ENCODE measurements at regions not wholly inside any gene's neighbourhood (a gene's known extent, or its start where the extent isn't known, plus 50 kb on each side); places are given as distances from the start of the nearest gene placed in this dataset.

DNA sequence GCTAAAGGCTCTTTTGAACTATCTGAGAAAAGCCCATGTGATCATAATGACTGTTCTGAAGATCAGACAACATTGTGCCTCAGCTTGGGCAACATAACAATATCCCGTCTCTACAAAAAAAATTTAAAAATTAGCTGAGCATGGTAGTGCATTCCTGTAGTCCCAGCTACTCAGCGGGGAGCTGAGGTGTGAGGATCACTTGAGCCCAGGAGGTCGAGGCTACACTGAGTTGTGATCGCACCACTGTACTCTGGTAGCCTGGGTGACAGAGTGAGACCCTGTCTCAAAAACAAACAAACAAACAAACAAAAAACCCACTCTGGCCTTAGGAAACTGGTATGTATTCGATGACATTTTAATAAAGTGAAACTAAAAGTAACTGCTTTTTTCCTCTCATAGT is 1526.8 kb upstream of the TENM4 start:
- H3K27me3 Mint-ChIP-seq (ENCODE audit: low read depth) = no peaks in the 10 kb centered on the region
- H3K36me3 Mint-ChIP-seq (ENCODE audit: low read depth) = no peaks in the 10 kb centered on the region
- ATAC-seq (no peak), DNase-seq (no peak)
- CTCF ChIA-PET = no interaction called here
- H3K9me3 Mint-ChIP-seq (ENCODE audit: insufficient read depth) = peaks cover 9% of the 10 kb centered on the region
- H3K27ac Mint-ChIP-seq = no peak overlapping the region
- no peaks in the 10 kb centered on the region for H3K4me1 Mint-ChIP-seq (ENCODE audit: low read depth)
- POLR2A ChIA-PET = no interaction called here
- no peak overlapping the region for H3K4me3 Mint-ChIP-seq

DNA sequence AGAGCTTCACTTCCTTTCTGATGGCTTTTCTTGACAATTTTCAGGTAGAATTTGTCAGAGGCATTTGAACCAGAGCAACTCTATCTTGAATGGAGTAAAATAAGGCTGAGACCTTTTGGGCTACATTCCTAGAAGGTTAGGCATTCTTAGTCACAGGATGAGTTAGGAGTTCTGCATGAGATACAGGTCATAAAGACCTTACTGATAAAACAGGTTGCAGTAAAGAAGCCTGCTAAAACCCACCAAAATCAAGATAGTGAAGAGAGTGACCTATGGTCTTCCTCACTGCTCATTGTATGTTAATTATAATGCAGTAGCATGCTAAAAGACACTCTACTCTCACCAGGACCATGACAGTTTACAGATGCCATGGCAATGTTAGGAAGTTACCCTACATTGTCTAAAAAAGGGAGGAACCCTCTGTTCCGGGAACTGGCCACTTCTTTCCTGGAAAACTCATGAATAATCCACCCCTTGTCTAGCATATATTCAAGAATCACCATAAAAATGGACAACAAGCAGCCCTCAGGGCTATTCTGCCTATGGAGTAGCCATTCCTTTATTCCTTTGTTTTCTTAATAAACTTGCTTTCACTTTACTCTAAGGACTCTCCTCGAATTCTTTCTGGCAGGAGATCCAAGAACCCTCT is 1519.7 kb upstream of the TENM4 start:
- ChIA-PET CTCF (no interaction called here), POLR2A (no interaction called here)
- Mint-ChIP-seq H3K4me3 (no peak overlapping the region), H3K9me3 (ENCODE audit: insufficient read depth) (peaks cover 11% of the 10 kb centered on the region), H3K27ac (no peak overlapping the region), H3K4me1 (ENCODE audit: low read depth) (no peaks in the 10 kb centered on the region), H3K27me3 (ENCODE audit: low read depth) (no peaks in the 10 kb centered on the region), H3K36me3 (ENCODE audit: low read depth) (no peaks in the 10 kb centered on the region)
- DNase-seq (no peak), ATAC-seq (no peak)

DNA sequence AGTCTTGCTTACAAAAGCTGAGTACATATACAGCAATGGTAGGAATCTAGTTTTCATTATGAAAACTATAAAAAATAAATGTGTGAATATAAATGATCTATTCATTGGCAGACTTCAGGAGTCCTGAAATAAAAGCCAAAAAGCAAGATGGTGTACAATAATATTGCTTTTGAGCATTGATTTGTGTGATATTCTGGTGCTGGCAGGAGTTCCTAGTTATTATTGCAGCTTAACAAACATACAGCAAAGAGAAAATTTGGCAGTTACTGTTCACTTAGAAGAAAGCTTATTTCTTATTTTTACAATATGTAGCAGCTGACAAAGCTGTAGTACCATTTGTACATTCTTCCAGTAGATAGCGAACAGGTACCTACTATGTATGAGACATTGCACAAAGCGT is 1518.9 kb upstream of the TENM4 start:
- Mint-ChIP-seq H3K36me3 (ENCODE audit: low read depth) (no peaks in the 10 kb centered on the region), H3K27ac (no peak overlapping the region), H3K27me3 (ENCODE audit: low read depth) (no peaks in the 10 kb centered on the region), H3K4me3 (no peak overlapping the region), H3K4me1 (ENCODE audit: low read depth) (no peaks in the 10 kb centered on the region), H3K9me3 (ENCODE audit: insufficient read depth) (peaks cover 11% of the 10 kb centered on the region)
- CTCF ChIA-PET = no interaction called here
- DNase-seq (no peak), ATAC-seq (no peak)
- POLR2A ChIA-PET = no interaction called here

DNA sequence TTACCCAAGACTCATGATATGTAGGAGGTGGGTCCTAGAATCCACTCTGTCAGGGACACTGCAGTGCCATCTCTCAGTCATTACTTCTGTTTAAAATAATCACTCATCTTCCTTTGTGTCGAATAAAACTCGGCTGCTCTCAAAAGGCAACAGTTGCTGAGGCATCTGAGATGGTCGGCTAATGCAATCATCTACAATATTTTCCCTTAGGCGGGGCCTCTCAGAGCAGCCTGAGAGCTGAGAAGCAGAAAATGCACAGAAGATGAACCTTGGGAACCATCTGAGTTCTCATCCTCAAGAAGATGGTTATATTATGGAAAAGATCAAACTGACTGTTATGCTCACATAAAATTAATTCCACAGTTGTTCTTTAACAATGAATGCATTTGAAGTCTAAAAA is 1518.2 kb upstream of the TENM4 start:
- Mint-ChIP-seq H3K36me3 (ENCODE audit: low read depth) (no peaks in the 10 kb centered on the region), H3K27ac (no peak overlapping the region), H3K9me3 (ENCODE audit: insufficient read depth) (peaks cover 8% of the 10 kb centered on the region), H3K4me3 (no peak overlapping the region), H3K4me1 (ENCODE audit: low read depth) (no peaks in the 10 kb centered on the region), H3K27me3 (ENCODE audit: low read depth) (no peaks in the 10 kb centered on the region)
- ChIA-PET CTCF (no interaction called here), POLR2A (no interaction called here)
- DNase-seq (no peak), ATAC-seq (no peak)

- Mint-ChIP-seq H3K4me1 (ENCODE audit: low read depth) (no peaks in the 10 kb centered on the region), H3K27ac (no peak overlapping the region), H3K4me3 (no peak overlapping the region), H3K27me3 (ENCODE audit: low read depth) (no peaks in the 10 kb centered on the region), H3K36me3 (ENCODE audit: low read depth) (no peaks in the 10 kb centered on the region), H3K9me3 (ENCODE audit: insufficient read depth) (peaks cover 8% of the 10 kb centered on the region)
- ATAC-seq (no peak), DNase-seq (no peak)
- ChIA-PET POLR2A (no interaction called here), CTCF (no interaction called here)
These were observed 1517.5 kb upstream of the TENM4 start for GRCh38 chr11:80958361-80958760.

DNA sequence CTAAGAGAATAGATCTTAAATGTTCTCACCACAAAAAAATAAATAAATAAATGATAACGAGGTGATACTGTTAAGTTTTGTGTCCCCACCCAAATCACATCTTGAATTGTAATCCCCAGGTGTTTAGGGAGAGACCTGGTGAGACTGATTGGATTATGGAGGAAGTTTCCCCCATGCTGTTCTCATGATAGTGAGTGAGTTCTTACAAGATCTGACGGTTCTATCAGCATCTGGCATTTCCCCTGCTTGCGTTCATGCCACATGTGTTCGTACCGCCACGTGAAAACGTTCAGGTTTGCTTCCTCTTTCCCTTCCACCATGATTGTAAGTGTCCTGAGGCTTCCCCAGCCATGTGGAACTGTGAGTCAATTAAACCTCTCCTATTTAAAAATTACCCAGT is 1514.8 kb upstream of the TENM4 start:
- H3K36me3 Mint-ChIP-seq (ENCODE audit: low read depth) = no peaks in the 10 kb centered on the region
- ATAC-seq (no peak), DNase-seq (no peak)
- no peaks in the 10 kb centered on the region for H3K27me3 Mint-ChIP-seq (ENCODE audit: low read depth)
- ChIA-PET CTCF (no interaction called here), POLR2A (no interaction called here)
- peaks cover 4% of the 10 kb centered on the region for H3K9me3 Mint-ChIP-seq (ENCODE audit: insufficient read depth)
- H3K27ac Mint-ChIP-seq = no peak overlapping the region
- no peak overlapping the region for H3K4me3 Mint-ChIP-seq
- H3K4me1 Mint-ChIP-seq (ENCODE audit: low read depth) = no peaks in the 10 kb centered on the region

- ChIA-PET POLR2A (no interaction called here), CTCF (no interaction called here)
- H3K27ac Mint-ChIP-seq = no peak overlapping the region
- H3K36me3 Mint-ChIP-seq (ENCODE audit: low read depth) = no peaks in the 10 kb centered on the region
- no peaks in the 10 kb centered on the region for H3K4me1 Mint-ChIP-seq (ENCODE audit: low read depth)
- ATAC-seq (no peak), DNase-seq (no peak)
- H3K4me3 Mint-ChIP-seq = no peak overlapping the region
- no peaks in the 10 kb centered on the region for H3K27me3 Mint-ChIP-seq (ENCODE audit: low read depth)
- H3K9me3 Mint-ChIP-seq (ENCODE audit: insufficient read depth) = peaks cover 6% of the 10 kb centered on the region
These were observed 1508.0 kb upstream of the TENM4 start for GRCh38 chr11:80948781-80949180.

DNA sequence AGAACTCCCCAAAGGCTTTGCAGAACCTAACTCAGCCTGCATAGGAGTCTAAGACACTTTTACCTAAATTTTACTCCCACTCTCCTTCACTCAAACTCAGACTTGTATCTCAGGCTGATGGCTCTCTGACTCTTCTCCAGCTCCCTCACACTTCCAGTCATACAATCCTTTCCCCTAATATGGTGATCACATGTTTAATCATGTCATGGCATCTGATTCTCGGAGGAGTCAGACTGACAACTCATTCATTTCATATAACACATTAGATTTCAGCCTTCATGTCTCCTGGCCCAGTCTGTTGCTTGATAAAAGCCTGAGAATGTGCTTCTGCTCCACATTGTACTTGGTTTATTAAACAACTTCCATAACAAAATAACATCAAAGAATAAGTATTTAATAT is 1503.9 kb upstream of the TENM4 start:
- Mint-ChIP-seq H3K9me3 (ENCODE audit: insufficient read depth) (peaks cover 6% of the 10 kb centered on the region), H3K36me3 (ENCODE audit: low read depth) (no peaks in the 10 kb centered on the region), H3K4me1 (ENCODE audit: low read depth) (no peaks in the 10 kb centered on the region), H3K4me3 (no peak overlapping the region), H3K27ac (no peak overlapping the region), H3K27me3 (ENCODE audit: low read depth) (no peaks in the 10 kb centered on the region)
- ChIA-PET CTCF (no interaction called here), POLR2A (no interaction called here)
- ATAC-seq (no peak), DNase-seq (no peak)

GRCh38 chr11:80943226-80943625 is 1502.4 kb upstream of the TENM4 start:
- H3K27me3 Mint-ChIP-seq (ENCODE audit: low read depth) = no peaks in the 10 kb centered on the region
- H3K36me3 Mint-ChIP-seq (ENCODE audit: low read depth) = no peaks in the 10 kb centered on the region
- peaks cover 6% of the 10 kb centered on the region for H3K9me3 Mint-ChIP-seq (ENCODE audit: insufficient read depth)
- no peak for DNase-seq
- no peaks in the 10 kb centered on the region for H3K4me1 Mint-ChIP-seq (ENCODE audit: low read depth)
- H3K4me3 Mint-ChIP-seq = no peak overlapping the region
- ChIA-PET CTCF (no interaction called here), POLR2A (no interaction called here)
- no peak overlapping the region for H3K27ac Mint-ChIP-seq
- no peak for ATAC-seq

DNA sequence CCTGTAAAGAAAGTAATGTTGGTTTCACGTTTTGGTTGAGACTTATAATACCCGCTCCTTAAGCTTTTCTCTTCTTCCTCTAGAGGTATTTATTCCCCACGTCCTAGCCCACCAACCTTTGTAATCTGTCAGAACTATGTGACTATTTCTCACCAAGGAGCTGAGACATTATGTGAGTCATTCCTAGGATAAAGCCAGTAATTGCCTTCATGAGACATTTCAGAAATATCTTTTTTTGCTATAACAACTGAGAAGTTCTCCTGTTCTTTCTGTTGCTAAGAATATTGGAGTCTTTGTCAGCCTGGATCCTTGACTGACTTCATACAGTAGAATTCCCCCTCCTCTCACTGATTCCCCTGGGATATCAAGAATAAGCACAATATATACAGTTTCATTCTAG is 1497.0 kb upstream of the TENM4 start:
- CTCF ChIA-PET = no interaction called here
- H3K4me1 Mint-ChIP-seq (ENCODE audit: low read depth) = no peaks in the 10 kb centered on the region
- H3K36me3 Mint-ChIP-seq (ENCODE audit: low read depth) = no peaks in the 10 kb centered on the region
- H3K4me3 Mint-ChIP-seq = no peak overlapping the region
- H3K27me3 Mint-ChIP-seq (ENCODE audit: low read depth) = no peaks in the 10 kb centered on the region
- DNase-seq = no peak
- peaks cover 4% of the 10 kb centered on the region for H3K9me3 Mint-ChIP-seq (ENCODE audit: insufficient read depth)
- POLR2A ChIA-PET = no interaction called here
- no peak for ATAC-seq
- H3K27ac Mint-ChIP-seq = no peak overlapping the region

GRCh38 chr11:80930038-80930437 is 1489.2 kb upstream of the TENM4 start:
- ChIA-PET CTCF (interaction anchor here (0.6 kb wide), 1 partner anchor 19 kb away, joined by 3 read pairs; no protein-coding TSS in a partner anchor), POLR2A (no interaction called here)
- Mint-ChIP-seq H3K4me1 (ENCODE audit: low read depth) (no peaks in the 10 kb centered on the region), H3K27ac (no peak overlapping the region), H3K4me3 (no peak overlapping the region), H3K36me3 (ENCODE audit: low read depth) (no peaks in the 10 kb centered on the region), H3K27me3 (ENCODE audit: low read depth) (no peaks in the 10 kb centered on the region), H3K9me3 (ENCODE audit: insufficient read depth) (no peaks in the 10 kb centered on the region)
- ATAC-seq (no peak), DNase-seq (no peak)

- Mint-ChIP-seq H3K27ac (no peak overlapping the region), H3K4me3 (no peak overlapping the region), H3K27me3 (ENCODE audit: low read depth) (no peaks in the 10 kb centered on the region), H3K4me1 (ENCODE audit: low read depth) (no peaks in the 10 kb centered on the region), H3K36me3 (ENCODE audit: low read depth) (no peaks in the 10 kb centered on the region), H3K9me3 (ENCODE audit: insufficient read depth) (no peaks in the 10 kb centered on the region)
- ATAC-seq (no peak), DNase-seq (no peak)
- ChIA-PET POLR2A (no interaction called here), CTCF (no interaction called here)
These were observed 1488.4 kb upstream of the TENM4 start for GRCh38 chr11:80929031-80929805.

GRCh38 chr11:80925321-80925720 is 1484.5 kb upstream of the TENM4 start:
- H3K36me3 Mint-ChIP-seq (ENCODE audit: low read depth) = no peaks in the 10 kb centered on the region
- POLR2A ChIA-PET = no interaction called here
- H3K9me3 Mint-ChIP-seq (ENCODE audit: insufficient read depth) = peaks cover 3% of the 10 kb centered on the region
- no peaks in the 10 kb centered on the region for H3K4me1 Mint-ChIP-seq (ENCODE audit: low read depth)
- ATAC-seq = no peak
- CTCF ChIA-PET = no interaction called here
- H3K4me3 Mint-ChIP-seq = no peak overlapping the region
- no peak overlapping the region for H3K27ac Mint-ChIP-seq
- DNase-seq = no peak
- H3K27me3 Mint-ChIP-seq (ENCODE audit: low read depth) = no peaks in the 10 kb centered on the region
